Stimulated activated effector memory CD8-positive, alpha-beta T cell treated with anti-CD3 and anti-CD28 coated beads, Interleukin-12 subunit alpha, Interleukin-12 subunit beta, amount 100 ng/mL, for 72 hours (primary cell): ENCODE measurements at regions not wholly inside any gene's neighbourhood (a gene's known extent, or its start where the extent isn't known, plus 50 kb on each side); places are given as distances from the start of the nearest gene placed in this dataset.
"Not testable (repeated sequence)": the region's sequence is repeated elsewhere in the genome, so short reads cannot be mapped to it uniquely, and the experiment has no call there.

Experiments used
- ATAC-seq: fragments of 150-1000 bp; cut with Tn5 transposase; 2 replicates; pipeline ENCODE4 v1.10.0; 2021
- DNase-seq, 2 donors: peaks; one replicate each; pipeline ENCODE4 v3.0.0; 2021 to 2022; ENCODE audit warnings: low spot score in 2 of 2
- H3K27ac Mint-ChIP-seq: one replicate; pipeline ENCODE4 v1.8.0; 2022; ENCODE audit warnings: mild to moderate bottlenecking, mixed read lengths
- H3K36me3 Mint-ChIP-seq: one replicate; pipeline ENCODE4 v1.8.0; 2022; ENCODE audit warnings: mild to moderate bottlenecking, mixed read lengths
- H3K4me1 Mint-ChIP-seq: one replicate; pipeline ENCODE4 v1.8.0; 2022; ENCODE audit warnings: mixed read lengths
- H3K4me3 Mint-ChIP-seq: one replicate; pipeline ENCODE4 v1.8.0; 2022; ENCODE audit warnings: mild to moderate bottlenecking, mixed read lengths
- H3K9me3 Mint-ChIP-seq: one replicate; pipeline ENCODE4 v1.8.0; 2022; ENCODE audit warnings: mixed read lengths

DNA sequence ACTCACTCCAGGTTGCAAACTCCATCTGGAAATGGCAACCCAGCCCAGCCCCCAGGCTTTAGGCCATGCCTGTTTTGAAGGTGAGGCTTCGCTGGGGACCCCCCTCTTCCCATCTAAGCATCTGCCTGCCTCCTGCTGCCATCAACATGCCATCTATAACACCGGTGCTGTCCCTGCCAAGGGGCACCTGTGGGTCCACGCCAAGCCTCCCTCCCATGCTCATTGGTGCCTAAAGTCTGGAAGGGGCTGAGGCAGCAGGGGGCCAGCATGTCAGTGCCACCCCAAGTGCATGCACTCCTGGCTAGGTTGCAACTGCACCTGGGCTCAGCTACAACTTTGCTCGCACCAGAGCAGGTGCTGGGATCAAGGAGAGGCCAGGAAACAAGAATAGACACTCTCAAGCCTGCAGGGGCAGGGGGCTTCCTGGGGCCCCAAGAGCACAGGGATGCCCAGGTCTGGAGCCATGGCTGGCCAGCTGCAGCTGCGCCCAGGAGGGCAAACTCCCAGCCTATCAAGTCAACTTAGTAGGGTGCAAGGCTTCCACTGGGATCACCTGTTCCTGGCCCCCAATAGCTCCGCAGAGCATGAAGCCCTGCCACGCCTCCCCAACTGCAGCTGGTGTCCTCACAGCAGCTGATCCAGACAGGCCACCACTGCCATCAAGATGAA is 151.3 kb upstream of the HSF2 start:
- ATAC-seq (peak; percentile 57), DNase-seq (no peak)
- Mint-ChIP-seq H3K4me3 (no peak overlapping the region), H3K9me3 (peaks cover 11% of the 10 kb centered on the region), H3K27ac (no peak overlapping the region), H3K36me3 (no peaks in the 10 kb centered on the region), H3K4me1 (no peaks in the 10 kb centered on the region)

- Mint-ChIP-seq H3K4me3 (no peak overlapping the region), H3K36me3 (no peaks in the 10 kb centered on the region), H3K27ac (no peak overlapping the region), H3K4me1 (no peaks in the 10 kb centered on the region), H3K9me3 (peaks cover 11% of the 10 kb centered on the region)
- DNase-seq (no peak), ATAC-seq (no peak)
Observed at GRCh38 chr6:122248844-122249243, 150.6 kb upstream of the HSF2 start.

DNA sequence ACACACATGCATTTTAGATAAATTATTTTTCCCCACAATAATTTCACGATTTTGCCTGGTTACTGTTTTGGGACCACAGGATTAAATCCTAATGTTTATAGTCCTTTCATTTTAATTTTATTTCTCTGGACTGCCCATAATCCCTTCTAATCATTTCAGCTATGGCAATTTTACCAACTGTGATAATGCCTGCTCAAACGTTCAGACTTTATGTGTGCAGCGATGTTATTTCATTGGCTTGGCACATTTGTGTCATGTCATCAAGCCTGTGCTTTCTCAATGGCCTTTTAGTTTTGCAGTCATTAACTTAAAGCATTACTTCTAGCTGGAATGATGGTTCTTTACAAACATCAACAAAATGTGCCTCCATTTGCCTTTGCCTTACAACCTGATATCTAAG is 140.6 kb upstream of the HSF2 start:
- no peak overlapping the region for H3K4me3 Mint-ChIP-seq
- H3K4me1 Mint-ChIP-seq: no peaks in the 10 kb centered on the region
- H3K36me3 Mint-ChIP-seq: no peaks in the 10 kb centered on the region
- no peaks in the 10 kb centered on the region for H3K9me3 Mint-ChIP-seq
- no peak for DNase-seq
- no peak overlapping the region for H3K27ac Mint-ChIP-seq
- no peak for ATAC-seq

GRCh38 chr6:122264557-122264956 is 134.9 kb upstream of the HSF2 start:
- H3K27ac Mint-ChIP-seq: no peak overlapping the region
- DNase-seq (no peak), ATAC-seq (no peak)
- no peak overlapping the region for H3K4me3 Mint-ChIP-seq
- H3K36me3 Mint-ChIP-seq: no peaks in the 10 kb centered on the region
- no peaks in the 10 kb centered on the region for H3K4me1 Mint-ChIP-seq
- H3K9me3 Mint-ChIP-seq: peaks cover 4% of the 10 kb centered on the region

DNA sequence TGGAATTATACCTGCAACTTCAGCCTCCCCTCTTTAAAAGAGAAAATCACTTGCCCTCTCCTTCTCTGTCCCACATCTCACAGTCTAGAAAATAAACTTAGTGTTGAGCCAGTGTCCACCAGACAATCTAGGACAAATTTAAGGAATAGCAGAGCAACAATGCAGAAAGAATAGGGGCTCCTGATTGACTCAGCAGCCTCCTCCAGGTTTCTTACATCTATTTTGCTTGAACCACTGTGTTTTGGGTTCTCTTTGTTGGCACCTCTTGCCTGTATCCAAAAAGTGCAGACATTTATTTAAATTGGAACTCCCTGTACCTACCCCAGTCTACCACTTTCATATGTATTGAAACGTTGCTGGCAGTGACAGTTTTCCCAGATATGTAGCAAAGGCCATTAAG is 133.7 kb upstream of the HSF2 start:
- DNase-seq (no peak), ATAC-seq (no peak)
- H3K36me3 Mint-ChIP-seq: no peaks in the 10 kb centered on the region
- peaks cover 4% of the 10 kb centered on the region for H3K9me3 Mint-ChIP-seq
- H3K4me3 Mint-ChIP-seq: no peak overlapping the region
- H3K4me1 Mint-ChIP-seq: no peaks in the 10 kb centered on the region
- H3K27ac Mint-ChIP-seq: no peak overlapping the region

- H3K27ac Mint-ChIP-seq: no peak overlapping the region
- no peaks in the 10 kb centered on the region for H3K4me1 Mint-ChIP-seq
- no peak for DNase-seq
- H3K9me3 Mint-ChIP-seq: peaks cover 4% of the 10 kb centered on the region
- no peak for ATAC-seq
- no peaks in the 10 kb centered on the region for H3K36me3 Mint-ChIP-seq
- H3K4me3 Mint-ChIP-seq: no peak overlapping the region
Observed at GRCh38 chr6:122268394-122268793, 131.1 kb upstream of the HSF2 start.

DNA sequence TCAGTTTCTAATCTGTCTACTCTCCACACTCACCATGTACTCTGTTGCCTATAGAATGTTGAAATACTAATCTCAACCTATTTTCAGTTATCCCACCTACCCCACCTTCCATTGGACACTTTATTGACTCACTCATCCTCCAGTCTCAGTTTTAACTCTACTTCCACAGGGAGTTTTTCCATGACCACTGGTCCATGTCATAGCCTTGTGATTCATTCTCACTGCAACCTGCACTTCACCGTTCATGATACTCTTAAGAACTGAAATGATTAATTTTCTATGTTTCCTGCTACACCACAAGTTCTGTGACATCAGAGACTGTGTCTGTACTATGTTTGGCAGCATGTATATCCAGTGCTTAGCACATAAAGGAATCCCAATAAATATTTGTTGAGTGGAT is 122.8 kb upstream of the HSF2 start:
- H3K27ac Mint-ChIP-seq: no peak overlapping the region
- H3K4me1 Mint-ChIP-seq: no peaks in the 10 kb centered on the region
- H3K9me3 Mint-ChIP-seq: no peaks in the 10 kb centered on the region
- no peak for ATAC-seq
- H3K36me3 Mint-ChIP-seq: no peaks in the 10 kb centered on the region
- H3K4me3 Mint-ChIP-seq: no peak overlapping the region
- no peak for DNase-seq

GRCh38 chr6:122280105-122281021 is 119.1 kb upstream of the HSF2 start:
- DNase-seq, H3K27ac Mint-ChIP-seq, H3K4me1 Mint-ChIP-seq, H3K4me3 Mint-ChIP-seq, H3K9me3 Mint-ChIP-seq, ATAC-seq, H3K36me3 Mint-ChIP-seq: not testable (repeated sequence)

GRCh38 chr6:122283884-122284283 is 115.6 kb upstream of the HSF2 start:
- Mint-ChIP-seq H3K27ac (no peak overlapping the region), H3K36me3 (no peaks in the 10 kb centered on the region), H3K4me1 (no peaks in the 10 kb centered on the region), H3K9me3 (no peaks in the 10 kb centered on the region), H3K4me3 (no peak overlapping the region)
- DNase-seq (no peak), ATAC-seq (no peak)

- ATAC-seq (no peak), DNase-seq (no peak)
- Mint-ChIP-seq H3K4me3 (no peak overlapping the region), H3K36me3 (no peaks in the 10 kb centered on the region), H3K9me3 (no peaks in the 10 kb centered on the region), H3K4me1 (no peaks in the 10 kb centered on the region), H3K27ac (no peak overlapping the region)
Observed at GRCh38 chr6:122284848-122285247, 114.6 kb upstream of the HSF2 start.

DNA sequence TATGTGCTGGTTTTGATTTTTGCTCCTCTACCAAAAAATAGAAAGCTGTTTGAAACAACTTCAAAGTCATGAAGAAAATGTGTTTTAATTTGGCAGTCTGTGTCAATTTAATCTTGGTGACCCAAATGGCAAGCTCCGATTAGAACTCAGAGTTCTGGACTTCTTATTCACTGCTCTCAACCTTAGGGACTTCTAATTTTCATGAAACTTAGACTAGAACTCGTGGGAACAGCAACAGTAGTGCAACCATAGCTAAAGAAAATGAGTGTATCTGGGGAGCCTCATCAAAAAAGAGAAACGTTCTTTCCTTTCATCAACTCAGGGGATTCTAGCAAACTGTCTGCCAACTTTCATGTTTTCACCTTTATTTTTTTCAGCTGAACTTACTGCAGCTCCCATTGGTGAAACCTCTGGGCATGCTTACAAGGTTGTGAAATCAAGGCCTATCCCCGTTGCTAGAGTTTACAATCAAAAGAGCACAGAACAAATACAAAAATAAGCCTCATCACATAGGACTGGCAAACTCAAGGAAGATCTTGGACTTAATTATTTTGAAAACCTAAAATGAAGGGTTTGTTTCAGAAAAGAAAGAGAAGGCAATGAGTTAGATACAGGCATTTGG is 114.0 kb upstream of the HSF2 start:
- no peaks in the 10 kb centered on the region for H3K4me1 Mint-ChIP-seq

DNA sequence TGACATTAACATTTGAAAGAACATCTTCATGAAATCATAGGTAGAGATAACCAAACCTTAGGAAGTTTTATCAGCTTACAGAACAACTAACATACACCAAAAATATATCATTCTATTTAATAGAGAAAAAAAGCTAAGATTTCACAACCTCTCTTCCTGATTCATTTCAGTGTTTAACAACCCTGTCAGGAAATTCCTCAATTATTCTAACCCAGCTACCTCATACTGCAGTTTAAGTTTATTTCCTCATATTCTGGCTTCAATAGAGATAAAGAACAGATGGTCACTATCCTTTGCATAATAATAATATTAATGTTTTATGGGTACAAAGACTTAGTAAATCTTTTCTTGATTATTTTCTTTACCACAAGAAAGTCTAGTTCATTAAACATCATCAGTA is 112.9 kb upstream of the HSF2 start:
- Mint-ChIP-seq H3K4me1 (no peaks in the 10 kb centered on the region), H3K4me3 (no peak overlapping the region)
- no peak for ATAC-seq

More for the DNA sequence above, 114.0 kb upstream of the HSF2 start:
- Mint-ChIP-seq H3K27ac (no peak overlapping the region), H3K4me3 (no peak overlapping the region), H3K9me3 (no peaks in the 10 kb centered on the region), H3K36me3 (no peaks in the 10 kb centered on the region)
- ATAC-seq: no peak
- DNase-seq: no peak

DNA sequence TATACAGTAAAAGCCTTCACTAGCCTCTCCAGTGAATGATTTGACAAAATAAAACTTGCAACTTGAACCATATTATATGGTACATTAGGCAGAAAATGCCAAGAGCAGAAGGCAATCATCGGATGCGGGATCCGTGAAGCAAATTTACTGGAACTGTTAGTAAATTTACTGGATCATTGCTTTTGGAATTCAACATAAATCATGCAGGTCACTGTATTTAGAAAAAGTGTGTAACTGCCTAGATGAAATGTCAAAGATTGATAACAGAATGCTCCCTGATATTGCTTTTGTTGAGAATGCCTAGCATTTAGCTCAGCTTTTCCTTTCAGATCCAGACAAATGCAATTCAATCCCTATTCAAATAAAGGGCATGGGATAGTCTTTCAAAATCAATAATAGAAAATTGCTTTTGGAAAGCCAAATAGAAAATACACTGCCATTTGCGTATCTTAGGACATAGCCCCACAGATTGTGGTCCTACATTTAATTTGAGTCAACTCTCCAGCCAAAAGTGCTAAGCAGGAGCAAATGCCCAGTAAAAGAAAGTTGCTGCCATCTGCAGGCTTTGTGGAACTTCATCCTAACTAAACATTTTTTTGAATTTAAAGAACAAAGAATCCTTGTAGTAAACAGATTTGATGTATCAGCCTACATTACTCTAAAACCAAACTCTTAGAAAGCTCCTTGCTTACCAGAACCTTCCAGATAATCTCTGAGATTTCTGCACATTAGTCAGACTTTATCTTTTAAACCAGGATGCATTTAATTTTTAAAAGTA is 109.5 kb upstream of the HSF2 start:
- no peak for DNase-seq
- Mint-ChIP-seq H3K36me3 (no peaks in the 10 kb centered on the region), H3K27ac (no peak overlapping the region)

More for the DNA sequence above, 112.9 kb upstream of the HSF2 start:
- H3K9me3 Mint-ChIP-seq: no peaks in the 10 kb centered on the region
- no peak overlapping the region for H3K27ac Mint-ChIP-seq
- DNase-seq: no peak
- H3K36me3 Mint-ChIP-seq: no peaks in the 10 kb centered on the region

GRCh38 chr6:122297010-122297409 is 102.4 kb upstream of the HSF2 start:
- no peak for ATAC-seq
- Mint-ChIP-seq H3K4me1 (no peaks in the 10 kb centered on the region), H3K36me3 (no peaks in the 10 kb centered on the region), H3K4me3 (no peak overlapping the region), H3K27ac (no peak overlapping the region), H3K9me3 (peaks cover 6% of the 10 kb centered on the region)
- DNase-seq: no peak

More for the DNA sequence above, 109.5 kb upstream of the HSF2 start:
- no peaks in the 10 kb centered on the region for H3K4me1 Mint-ChIP-seq
- H3K4me3 Mint-ChIP-seq: no peak overlapping the region
- ATAC-seq: no peak
- H3K9me3 Mint-ChIP-seq: peaks cover 6% of the 10 kb centered on the region

- no peaks in the 10 kb centered on the region for H3K4me1 Mint-ChIP-seq
- no peak overlapping the region for H3K4me3 Mint-ChIP-seq
- no peak for DNase-seq
- H3K36me3 Mint-ChIP-seq: no peaks in the 10 kb centered on the region
- H3K9me3 Mint-ChIP-seq: peaks cover 3% of the 10 kb centered on the region
- no peak overlapping the region for H3K27ac Mint-ChIP-seq
- ATAC-seq: no peak
Observed at GRCh38 chr6:122302067-122302466, 97.4 kb upstream of the HSF2 start.
